ENCODE measurements at regions not wholly inside any gene's neighbourhood (a gene's known extent, or its start where the extent isn't known, plus 50 kb on each side); places are given as distances from the start of the nearest gene placed in this dataset.

DNA sequence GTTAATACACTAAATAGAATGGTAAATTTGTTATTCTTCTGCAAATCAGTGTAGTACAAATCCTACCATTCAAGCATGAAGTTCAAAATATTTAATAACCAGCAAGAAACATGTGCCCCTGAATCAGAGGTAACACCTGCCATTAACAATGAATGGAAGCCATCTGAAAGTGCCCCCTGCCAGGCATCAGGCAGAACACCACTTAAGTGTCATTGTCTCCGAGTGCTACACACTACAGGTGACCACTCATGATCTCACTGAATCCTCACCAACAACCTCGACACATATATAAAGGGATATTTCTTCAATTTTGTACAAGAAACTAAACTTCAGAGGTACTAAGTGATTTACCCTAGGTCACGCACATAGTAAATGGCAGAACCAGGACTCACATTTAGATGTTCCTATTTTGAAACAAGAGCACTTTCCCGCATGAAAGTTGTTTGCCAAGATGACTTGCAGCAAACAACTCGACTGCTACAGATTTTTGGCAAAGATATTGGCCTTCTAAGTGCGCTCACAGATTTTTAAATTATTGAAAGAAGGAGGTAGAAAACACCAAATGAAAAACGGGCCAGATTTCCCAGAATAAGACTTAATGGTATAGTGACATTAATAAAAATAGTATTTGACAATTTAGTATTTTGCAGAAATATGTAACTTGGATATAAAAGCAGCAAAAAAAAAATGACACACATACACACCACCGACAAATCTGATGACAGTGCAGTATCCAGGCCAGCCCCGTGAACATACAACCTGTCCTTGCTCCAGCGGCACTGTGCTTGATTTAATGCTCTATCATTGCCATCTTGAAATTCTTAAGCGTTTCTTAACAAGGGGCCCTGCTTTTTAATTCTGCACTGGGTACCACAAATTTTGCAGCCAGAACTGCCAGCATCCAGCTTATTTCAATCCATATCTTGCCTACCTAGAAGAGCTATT lies 274.5 kb downstream of the ALDH8A1 start:
- no peaks in the 10 kb centered on the region for H3K36me3 ChIP-seq (ENCODE audit: insufficient read depth, low read length)
- Mint-ChIP-seq H3K4me3 (no peak overlapping the region), H3K27me3 (peaks cover 0 to 5% of the 10 kb centered on the region in 2 donors), H3K9me3 (no peaks in the 10 kb centered on the region), H3K27ac (no peak overlapping the region), H3K4me1 (no peaks in the 10 kb centered on the region), H3K36me3 (no peaks in the 10 kb centered on the region)
- H3K27me3 ChIP-seq (ENCODE audit: insufficient read depth, low read length, poor library complexity, severe bottlenecking) = no peaks in the 10 kb centered on the region
- no peak overlapping the region for H3K27ac ChIP-seq (ENCODE audit: low read depth, low read length)
- H3K4me3 ChIP-seq (ENCODE audit: low read length) = no peak overlapping the region
- no peaks in the 10 kb centered on the region for H3K4me1 ChIP-seq (ENCODE audit: insufficient read depth, low read length)
- no peaks in the 10 kb centered on the region for H3K9me3 ChIP-seq (ENCODE audit: low read length)
- DNase-seq = no peak
- CTCF ChIA-PET = interaction anchor here (1.1 kb wide), 1 partner anchor 18 kb away, joined by 3 read pairs; no protein-coding TSS in a partner anchor
- POLR2A ChIA-PET = no interaction called here

DNA sequence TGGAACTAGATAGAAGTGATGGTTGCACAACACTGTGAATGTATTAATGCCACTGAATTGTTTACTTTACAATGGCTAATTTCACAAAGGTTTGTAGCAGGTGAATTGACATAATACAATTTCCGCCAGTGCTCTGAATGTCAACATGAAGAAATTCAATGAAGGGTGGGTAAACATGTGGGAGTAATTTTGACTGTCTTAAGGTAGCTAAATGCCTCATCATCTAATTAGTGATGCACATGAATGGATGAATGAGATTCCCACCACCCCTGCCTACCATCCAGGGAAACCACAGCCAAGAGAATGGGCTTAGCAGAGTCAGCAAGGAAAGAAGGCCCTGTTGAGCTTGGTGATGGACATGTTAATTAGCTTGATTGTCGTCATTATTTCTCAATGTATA lies 275.3 kb downstream of the ALDH8A1 start:
- peaks cover 0 to 5% of the 10 kb centered on the region in 2 donors for H3K27me3 Mint-ChIP-seq
- DNase-seq = no peak
- H3K36me3 ChIP-seq (ENCODE audit: insufficient read depth, low read length) = no peaks in the 10 kb centered on the region
- H3K27me3 ChIP-seq (ENCODE audit: insufficient read depth, low read length, poor library complexity, severe bottlenecking) = no peaks in the 10 kb centered on the region
- no peak overlapping the region for H3K27ac Mint-ChIP-seq
- H3K9me3 Mint-ChIP-seq = no peaks in the 10 kb centered on the region
- no peaks in the 10 kb centered on the region for H3K4me1 ChIP-seq (ENCODE audit: insufficient read depth, low read length)
- POLR2A ChIA-PET = no interaction called here
- H3K4me3 Mint-ChIP-seq = no peak overlapping the region
- H3K9me3 ChIP-seq (ENCODE audit: low read length) = no peaks in the 10 kb centered on the region
- no peaks in the 10 kb centered on the region for H3K4me1 Mint-ChIP-seq
- H3K4me3 ChIP-seq (ENCODE audit: low read length) = no peak overlapping the region
- no peaks in the 10 kb centered on the region for H3K36me3 Mint-ChIP-seq
- CTCF ChIA-PET = interaction anchor here (1.1 kb wide), 1 partner anchor 19 kb away, joined by 3 read pairs; no protein-coding TSS in a partner anchor
- no peak overlapping the region for H3K27ac ChIP-seq (ENCODE audit: low read depth, low read length)

DNA sequence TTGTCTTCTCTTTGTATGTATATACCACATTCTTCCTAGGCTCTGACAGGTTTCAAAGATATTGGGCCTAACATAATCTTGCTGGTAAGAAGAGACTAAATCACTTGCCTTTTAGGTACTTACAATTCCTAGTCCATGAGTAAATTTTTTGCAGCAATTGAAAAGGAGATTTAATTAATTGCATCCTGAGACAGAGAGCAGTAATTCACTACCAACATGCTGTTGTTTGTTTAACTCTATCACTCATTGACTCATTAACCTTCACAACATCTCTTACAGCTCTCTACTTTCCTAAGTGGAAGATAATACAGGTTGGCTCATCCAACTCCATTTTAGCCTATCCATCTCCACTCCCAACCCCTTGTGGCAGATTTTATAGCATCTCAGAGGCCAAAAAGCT lies 280.4 kb downstream of the ALDH8A1 start:
- Histone ChIP-seq H3K27ac (ENCODE audit: low read depth, low read length) (no peak overlapping the region), H3K36me3 (ENCODE audit: insufficient read depth, low read length) (no peaks in the 10 kb centered on the region), H3K4me1 (ENCODE audit: insufficient read depth, low read length) (no peaks in the 10 kb centered on the region), H3K9me3 (ENCODE audit: low read length) (no peaks in the 10 kb centered on the region), H3K27me3 (ENCODE audit: insufficient read depth, low read length, poor library complexity, severe bottlenecking) (no peaks in the 10 kb centered on the region), H3K4me3 (ENCODE audit: low read length) (no peak overlapping the region)
- Mint-ChIP-seq H3K27me3 (peaks cover 0 to 7% of the 10 kb centered on the region in 2 donors), H3K27ac (no peak overlapping the region), H3K36me3 (no peaks in the 10 kb centered on the region), H3K9me3 (no peaks in the 10 kb centered on the region), H3K4me3 (no peak overlapping the region), H3K4me1 (no peaks in the 10 kb centered on the region)
- CTCF ChIA-PET = interaction anchor here (0.7 kb wide), 1 partner anchor 28 kb away, joined by 3 read pairs; no protein-coding TSS in a partner anchor
- no peak for DNase-seq
- POLR2A ChIA-PET = no interaction called here

DNA sequence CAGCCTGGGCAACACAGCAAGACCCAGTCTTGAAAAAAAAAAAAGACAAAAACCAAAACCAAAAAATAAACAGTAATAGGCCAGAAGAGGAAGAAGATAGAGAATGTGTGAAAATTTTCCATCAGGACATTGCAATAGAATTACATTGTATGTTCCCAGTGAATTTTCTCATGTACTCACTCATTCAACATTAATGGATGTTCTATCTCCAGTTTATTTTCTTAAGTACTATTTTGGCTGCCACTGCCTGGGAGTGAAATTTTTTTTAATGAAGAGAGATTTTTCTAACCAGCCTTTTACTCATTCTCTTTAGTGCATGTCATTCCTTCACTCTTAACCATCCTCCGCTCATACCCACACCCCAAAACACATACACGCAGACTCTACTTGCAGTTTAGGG lies 282.8 kb downstream of the ALDH8A1 start:
- no peak for DNase-seq
- CTCF ChIA-PET = no interaction called here
- Mint-ChIP-seq H3K27me3 (peaks cover 2 to 3% of the 10 kb centered on the region in 2 donors), H3K4me1 (no peaks in the 10 kb centered on the region), H3K27ac (no peak overlapping the region), H3K9me3 (no peaks in the 10 kb centered on the region), H3K4me3 (no peak overlapping the region), H3K36me3 (no peaks in the 10 kb centered on the region)
- Histone ChIP-seq H3K4me1 (ENCODE audit: insufficient read depth, low read length) (no peaks in the 10 kb centered on the region), H3K4me3 (ENCODE audit: low read length) (no peak overlapping the region), H3K9me3 (ENCODE audit: low read length) (no peaks in the 10 kb centered on the region), H3K36me3 (ENCODE audit: insufficient read depth, low read length) (no peaks in the 10 kb centered on the region), H3K27ac (ENCODE audit: low read depth, low read length) (no peak overlapping the region), H3K27me3 (ENCODE audit: insufficient read depth, low read length, poor library complexity, severe bottlenecking) (no peaks in the 10 kb centered on the region)
- POLR2A ChIA-PET = no interaction called here

DNA sequence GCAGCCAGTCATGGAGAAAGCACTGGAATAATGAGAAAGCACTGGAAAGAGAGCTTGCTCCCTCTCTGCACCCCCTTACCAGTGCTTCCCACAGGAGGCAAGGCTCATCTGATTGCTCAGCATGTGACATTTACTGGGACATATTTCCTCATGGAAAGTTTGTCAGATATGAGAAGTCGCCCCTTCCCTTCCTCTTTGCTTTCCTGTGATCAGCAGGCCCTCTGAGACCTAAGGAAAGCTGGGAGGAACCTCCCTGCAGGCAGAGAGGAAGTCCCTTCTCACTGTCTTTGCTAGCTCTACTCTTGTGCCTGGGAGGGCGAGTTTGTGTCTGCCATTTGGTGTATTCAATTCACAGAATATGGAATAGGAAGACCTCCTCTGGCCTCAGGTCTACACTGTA lies 283.8 kb downstream of the ALDH8A1 start:
- Histone ChIP-seq H3K4me3 (ENCODE audit: low read length) (no peak overlapping the region), H3K27me3 (ENCODE audit: insufficient read depth, low read length, poor library complexity, severe bottlenecking) (no peaks in the 10 kb centered on the region), H3K36me3 (ENCODE audit: insufficient read depth, low read length) (no peaks in the 10 kb centered on the region), H3K4me1 (ENCODE audit: insufficient read depth, low read length) (no peaks in the 10 kb centered on the region), H3K9me3 (ENCODE audit: low read length) (no peaks in the 10 kb centered on the region), H3K27ac (ENCODE audit: low read depth, low read length) (no peak overlapping the region)
- no peak for DNase-seq
- POLR2A ChIA-PET = no interaction called here
- Mint-ChIP-seq H3K9me3 (no peaks in the 10 kb centered on the region), H3K27me3 (peaks cover 2 to 3% of the 10 kb centered on the region in 2 donors), H3K27ac (no peak overlapping the region), H3K36me3 (no peaks in the 10 kb centered on the region), H3K4me1 (no peaks in the 10 kb centered on the region), H3K4me3 (no peak overlapping the region)
- CTCF ChIA-PET = no interaction called here

DNA sequence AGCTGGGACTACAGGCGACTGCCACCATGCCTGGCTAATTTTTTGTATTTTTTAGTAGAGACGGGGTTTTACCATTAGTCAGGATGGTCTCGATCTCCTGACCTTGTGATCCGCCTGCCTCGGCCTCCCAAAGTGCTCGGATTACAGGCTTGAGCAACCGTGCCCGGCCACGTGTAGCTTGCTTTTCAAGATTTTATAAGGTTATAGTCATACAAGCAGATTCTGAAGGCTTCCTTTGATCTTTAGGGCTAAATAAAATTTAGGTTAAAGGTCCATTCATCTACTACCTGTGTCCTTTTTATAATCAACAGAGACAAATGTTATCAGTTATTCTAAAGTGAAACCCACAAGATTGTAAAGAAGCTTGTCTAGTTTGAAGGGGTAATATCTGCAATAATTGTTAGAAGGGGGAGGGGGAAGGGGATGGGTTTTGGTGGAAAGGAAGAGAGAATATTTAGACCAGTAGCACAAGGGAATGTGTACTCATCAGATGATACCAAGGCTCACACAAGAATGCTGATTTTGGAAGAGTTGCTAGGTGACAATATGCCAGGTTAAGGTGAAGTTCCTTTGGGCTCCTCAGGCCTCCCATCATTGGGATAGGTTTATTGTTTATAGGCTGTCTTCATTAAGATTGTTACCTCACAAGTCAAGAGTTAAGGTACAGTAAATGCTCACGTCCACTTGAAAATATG lies 284.7 kb downstream of the ALDH8A1 start:
- no peak for DNase-seq
- H3K4me3 Mint-ChIP-seq = no peak overlapping the region
- no peak overlapping the region for H3K27ac ChIP-seq (ENCODE audit: low read depth, low read length)
- POLR2A ChIA-PET = no interaction called here
- H3K4me3 ChIP-seq (ENCODE audit: low read length) = no peak overlapping the region
- peaks cover 2 to 3% of the 10 kb centered on the region in 2 donors for H3K27me3 Mint-ChIP-seq
- H3K36me3 Mint-ChIP-seq = no peaks in the 10 kb centered on the region
- no peaks in the 10 kb centered on the region for H3K36me3 ChIP-seq (ENCODE audit: insufficient read depth, low read length)
- H3K9me3 ChIP-seq (ENCODE audit: low read length) = no peaks in the 10 kb centered on the region
- no peaks in the 10 kb centered on the region for H3K4me1 ChIP-seq (ENCODE audit: insufficient read depth, low read length)
- no peaks in the 10 kb centered on the region for H3K4me1 Mint-ChIP-seq
- H3K27ac Mint-ChIP-seq = no peak overlapping the region
- CTCF ChIA-PET = interaction anchor here (1.0 kb wide), 1 partner anchor 24 kb away, joined by 4 read pairs; no protein-coding TSS in a partner anchor
- no peaks in the 10 kb centered on the region for H3K9me3 Mint-ChIP-seq
- H3K27me3 ChIP-seq (ENCODE audit: insufficient read depth, low read length, poor library complexity, severe bottlenecking) = no peaks in the 10 kb centered on the region

DNA sequence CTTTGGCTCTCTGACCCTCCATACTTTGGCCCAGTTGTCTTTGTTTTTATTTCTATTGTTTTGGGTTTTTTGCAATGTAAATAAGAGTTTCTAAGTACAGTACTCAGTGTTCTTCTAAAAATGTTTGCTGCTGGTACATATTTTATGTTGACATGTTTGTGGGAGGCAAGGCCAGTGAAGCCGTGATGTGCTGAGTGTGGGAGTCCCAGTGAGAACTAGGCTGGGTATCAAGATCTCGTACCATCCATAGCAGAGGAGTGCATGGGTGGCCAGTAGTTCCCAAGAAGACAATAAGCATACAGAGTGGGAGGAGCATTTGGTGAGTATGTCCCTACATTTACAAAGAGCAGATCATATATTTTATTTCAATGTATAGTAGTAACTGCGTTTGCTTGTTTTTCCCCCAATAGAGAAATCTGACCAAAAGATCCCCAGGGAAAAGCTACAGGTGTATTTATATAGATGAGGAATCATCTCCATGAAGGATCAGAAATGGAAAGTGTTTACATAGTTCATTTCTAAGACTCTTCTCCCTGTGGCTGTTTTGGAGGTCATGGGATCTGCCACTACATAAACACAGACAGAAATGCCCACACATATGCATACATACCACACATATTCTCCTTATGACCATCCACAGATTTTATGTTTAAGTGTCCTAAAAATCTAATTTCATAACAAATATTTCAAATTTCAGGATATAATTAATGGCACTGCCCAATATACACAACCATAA lies 285.9 kb downstream of the ALDH8A1 start:
- ChIA-PET POLR2A (interaction anchor here (0.5 kb wide), 1 partner anchor 45 kb away, joined by 4 read pairs; no protein-coding TSS in a partner anchor), CTCF (interaction anchor here (1.0 kb wide), 1 partner anchor 23 kb away, joined by 4 read pairs; no protein-coding TSS in a partner anchor)
- Mint-ChIP-seq H3K27ac (no peak overlapping the region), H3K4me1 (no peaks in the 10 kb centered on the region), H3K4me3 (no peak overlapping the region), H3K9me3 (no peaks in the 10 kb centered on the region), H3K36me3 (no peaks in the 10 kb centered on the region), H3K27me3 (peaks cover 2 to 3% of the 10 kb centered on the region in 2 donors)
- no peaks in the 10 kb centered on the region for H3K27me3 ChIP-seq (ENCODE audit: insufficient read depth, low read length, poor library complexity, severe bottlenecking)
- DNase-seq = no peak
- no peaks in the 10 kb centered on the region for H3K4me1 ChIP-seq (ENCODE audit: insufficient read depth, low read length)
- no peak overlapping the region for H3K4me3 ChIP-seq (ENCODE audit: low read length)
- H3K36me3 ChIP-seq (ENCODE audit: insufficient read depth, low read length) = no peaks in the 10 kb centered on the region
- H3K9me3 ChIP-seq (ENCODE audit: low read length) = no peaks in the 10 kb centered on the region
- no peak overlapping the region for H3K27ac ChIP-seq (ENCODE audit: low read depth, low read length)

DNA sequence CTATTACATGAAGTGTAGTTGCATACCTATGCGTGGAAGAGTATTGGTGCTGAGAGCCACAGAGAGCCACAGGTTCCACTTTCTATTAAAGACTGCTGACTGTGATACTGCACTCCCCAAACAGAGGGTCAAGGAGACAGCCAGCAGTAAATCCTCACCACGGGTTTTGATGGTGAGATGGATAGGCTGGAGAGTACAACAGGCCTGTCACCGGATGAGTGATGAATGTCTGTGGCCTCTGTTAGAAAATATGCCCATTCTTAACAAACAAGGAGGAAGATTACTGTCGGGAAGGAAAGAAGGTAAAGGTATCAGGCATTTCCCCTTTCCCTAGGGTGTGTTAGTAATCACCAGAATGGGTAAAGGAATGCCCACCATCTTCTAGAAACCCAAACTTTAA lies 286.5 kb downstream of the ALDH8A1 start:
- Histone ChIP-seq H3K4me1 (ENCODE audit: insufficient read depth, low read length) (no peaks in the 10 kb centered on the region), H3K36me3 (ENCODE audit: insufficient read depth, low read length) (no peaks in the 10 kb centered on the region), H3K27me3 (ENCODE audit: insufficient read depth, low read length, poor library complexity, severe bottlenecking) (no peaks in the 10 kb centered on the region), H3K9me3 (ENCODE audit: low read length) (no peaks in the 10 kb centered on the region), H3K27ac (ENCODE audit: low read depth, low read length) (no peak overlapping the region), H3K4me3 (ENCODE audit: low read length) (no peak overlapping the region)
- Mint-ChIP-seq H3K4me3 (no peak overlapping the region), H3K27ac (no peak overlapping the region), H3K4me1 (no peaks in the 10 kb centered on the region), H3K9me3 (no peaks in the 10 kb centered on the region), H3K27me3 (peaks cover 2 to 3% of the 10 kb centered on the region in 2 donors), H3K36me3 (no peaks in the 10 kb centered on the region)
- POLR2A ChIA-PET = no interaction called here
- CTCF ChIA-PET = no interaction called here
- DNase-seq = no peak
